GM19351 (cell line): ENCODE measurements at regions not wholly inside any gene's neighbourhood (a gene's known extent, or its start where the extent isn't known, plus 50 kb on each side); places are given as distances from the start of the nearest gene placed in this dataset.

Source experiments
- ATAC-seq: cut with Tn5 transposase; IDR thresholded peaks from one replicate; pipeline ENCODE4 v1.9.1; 2021; ENCODE audit warnings: mild to moderate bottlenecking, moderate library complexity; ENCODE audit not compliant: unreplicated experiment

DNA sequence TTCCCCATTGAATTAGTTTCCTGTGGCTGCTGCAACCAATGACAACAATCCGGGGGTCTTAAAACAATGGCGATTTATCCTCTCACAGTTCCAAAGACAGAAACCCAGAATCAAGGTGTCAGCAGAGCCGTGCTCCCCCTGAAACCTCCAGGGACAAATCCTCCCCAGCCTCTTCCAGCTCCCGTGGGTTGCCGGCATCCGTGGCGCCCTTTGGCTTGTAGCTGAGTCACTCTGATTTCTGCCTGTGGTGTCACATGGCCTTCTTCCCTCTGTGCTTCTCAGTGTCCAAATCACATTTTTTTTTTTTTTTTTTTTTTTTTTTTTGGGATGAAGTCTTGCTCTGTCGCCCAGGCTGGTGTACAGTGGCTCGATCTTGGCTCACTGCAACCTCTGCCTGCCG is 64.5 kb upstream of the STX18 start:
- no peak for ATAC-seq

- no peak for ATAC-seq
Observed at GRCh38 chr4:4605849-4606248, 64.0 kb upstream of the STX18 start.

DNA sequence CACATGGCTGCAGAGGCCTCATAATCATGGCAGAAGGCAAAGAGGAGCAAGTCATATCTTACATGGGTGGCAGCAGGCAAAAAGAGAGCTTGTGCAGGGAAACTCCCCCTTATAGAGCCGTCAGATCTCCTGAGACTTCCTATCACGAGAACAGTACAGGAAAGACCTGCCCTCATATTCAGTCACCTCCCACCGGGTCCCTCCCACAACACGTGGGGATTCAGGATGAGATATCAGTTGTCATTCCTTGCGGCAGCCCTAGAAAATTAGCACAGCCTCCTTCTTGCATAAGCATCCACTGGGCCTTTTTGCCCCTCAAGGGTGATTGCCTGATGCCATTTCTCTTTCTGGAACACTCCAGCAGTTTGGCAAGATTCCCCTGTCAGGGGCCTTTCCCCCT is 61.7 kb upstream of the STX18 start:
- no peak for ATAC-seq

DNA sequence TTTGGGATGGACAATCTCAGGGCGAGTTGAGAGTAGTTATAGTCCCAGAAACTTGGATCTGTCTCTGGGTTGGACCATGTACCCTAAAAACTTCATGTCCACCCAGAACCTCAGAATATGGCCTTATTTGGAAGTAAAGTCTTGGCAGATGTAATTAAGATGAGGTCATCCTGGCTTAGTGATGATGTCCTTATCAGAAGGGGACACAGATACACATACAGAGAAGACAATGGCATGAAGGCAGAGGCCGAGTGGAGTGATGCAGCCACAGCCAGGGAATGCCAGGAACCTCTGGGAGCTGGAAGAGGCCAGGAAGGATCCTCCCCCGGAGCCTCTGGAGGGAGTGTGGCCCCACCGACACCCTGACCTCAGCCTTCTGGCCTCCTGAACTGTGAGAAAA is 61.2 kb upstream of the STX18 start:
- no peak for ATAC-seq

- ATAC-seq = no peak
Observed at GRCh38 chr4:4602468-4602867, 60.6 kb upstream of the STX18 start.

GRCh38 chr4:4601803-4602369 is 60.0 kb upstream of the STX18 start:
- ATAC-seq = no peak

DNA sequence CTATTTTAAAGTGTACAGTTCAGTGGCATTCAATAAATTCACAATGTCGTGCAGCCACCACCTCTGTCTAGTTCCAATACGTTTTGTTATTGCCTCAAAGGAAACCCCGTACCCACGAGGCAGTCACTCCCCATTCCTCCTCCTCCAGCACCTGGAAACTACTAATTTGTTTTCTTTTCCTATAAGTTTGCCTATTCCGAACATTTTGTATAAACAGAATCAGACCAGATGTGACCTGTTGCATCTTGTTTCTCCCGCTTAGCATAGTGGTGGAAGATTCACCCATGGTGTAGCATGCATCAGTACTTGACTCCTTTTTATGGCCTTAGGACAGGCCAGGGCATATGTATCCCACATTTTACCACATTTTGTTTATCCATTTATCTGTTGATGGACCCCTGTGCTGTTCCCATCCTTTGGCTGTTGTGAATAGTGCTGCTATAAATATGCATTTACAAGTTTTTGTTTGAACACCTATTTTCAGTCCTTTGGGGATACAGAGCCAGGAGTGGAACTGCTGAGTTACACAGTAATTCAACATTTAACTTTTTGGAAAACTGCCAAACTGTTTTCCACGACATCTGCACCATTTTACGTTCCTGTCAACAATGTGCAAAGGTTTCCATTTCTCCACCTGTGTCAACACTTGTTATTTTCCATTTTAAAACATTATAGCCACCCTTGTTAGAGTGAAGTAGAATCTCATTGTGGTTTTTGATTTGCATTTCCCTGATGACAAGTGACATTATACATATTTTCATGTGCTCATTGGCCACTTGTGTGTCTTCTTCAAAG is 57.8 kb upstream of the STX18 start:
- ATAC-seq = no peak

DNA sequence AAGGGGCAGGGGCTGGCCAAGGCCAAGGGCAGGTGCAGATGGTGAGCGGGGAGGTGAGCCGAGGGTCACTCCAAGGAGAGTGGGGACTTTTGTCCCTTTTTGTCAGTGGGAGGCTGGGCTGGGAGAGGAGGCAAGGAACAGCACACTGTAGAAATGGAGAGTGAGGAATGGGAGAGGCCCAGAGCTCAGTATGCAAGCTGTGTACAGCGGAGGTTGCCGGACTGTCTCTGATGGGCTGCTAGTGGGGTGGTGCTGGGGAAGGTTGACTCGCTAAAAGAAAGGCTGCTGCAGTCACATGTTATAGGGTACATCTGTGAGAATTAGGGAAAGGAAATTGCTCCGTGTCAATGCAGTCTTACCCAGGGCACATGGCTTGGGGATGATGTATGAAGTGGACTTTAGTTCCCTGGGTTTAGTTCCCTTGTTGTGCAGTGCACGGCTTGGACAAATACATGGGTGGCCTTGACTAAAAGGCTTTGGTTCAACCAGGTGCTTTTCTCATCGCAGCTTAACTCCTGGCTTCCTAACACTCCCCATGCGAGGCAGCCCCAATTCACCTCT is 57.1 kb upstream of the STX18 start:
- ATAC-seq = no peak

DNA sequence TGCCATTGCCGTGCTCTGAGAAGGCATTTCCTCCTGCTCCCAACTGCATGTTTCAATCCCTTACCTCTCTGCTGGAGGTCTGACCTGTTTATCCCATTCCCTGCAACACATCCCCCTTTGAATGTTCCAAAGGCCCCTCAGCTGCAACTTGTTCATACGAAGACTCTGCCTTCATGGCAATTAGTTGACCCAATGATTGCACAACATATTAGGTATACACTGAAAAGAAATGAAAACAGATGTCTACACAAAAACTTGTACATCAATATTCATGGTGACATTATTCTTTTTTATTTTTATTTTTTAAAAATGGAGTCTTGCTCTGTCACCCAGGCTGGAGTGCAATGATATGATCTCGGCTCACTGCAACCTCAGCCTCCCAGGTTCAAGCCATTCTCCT is 54.9 kb upstream of the STX18 start:
- no peak for ATAC-seq

GRCh38 chr4:4595252-4595651 is 53.4 kb upstream of the STX18 start:
- ATAC-seq = no peak

DNA sequence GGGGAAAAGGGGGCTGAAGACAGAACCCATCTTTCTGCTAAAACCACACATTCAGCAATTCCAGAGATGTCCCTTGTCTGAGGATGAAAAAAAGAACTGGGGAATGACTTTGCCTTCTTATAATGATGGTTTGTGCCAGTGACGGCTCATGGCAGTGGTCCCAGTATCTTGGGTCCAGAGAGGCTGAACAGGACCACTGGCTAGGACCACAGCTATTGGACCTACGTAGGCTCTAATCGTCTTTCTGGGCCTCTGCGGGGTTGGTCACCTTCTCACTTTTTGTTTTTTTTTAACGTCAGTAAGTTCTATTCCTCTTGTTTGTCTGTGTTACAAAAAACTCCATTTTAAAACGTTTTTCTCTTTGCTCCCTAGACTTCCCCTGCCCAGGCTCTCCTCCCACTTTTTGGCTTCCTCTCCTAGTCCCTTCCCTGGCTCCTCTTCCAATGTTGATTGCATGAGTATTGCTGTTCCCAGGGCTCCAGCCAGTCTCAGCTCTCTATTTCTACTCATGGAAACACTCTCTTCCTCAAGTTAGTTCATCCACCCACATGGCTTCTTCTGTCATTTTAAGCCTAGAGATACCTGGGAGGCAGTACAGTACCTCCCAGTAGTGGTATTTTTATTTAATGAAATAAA is 52.6 kb upstream of the STX18 start:
- ATAC-seq = no peak

- no peak for ATAC-seq
Observed at GRCh38 chr4:4593596-4594284, 51.9 kb upstream of the STX18 start.

- no peak for ATAC-seq
Observed at GRCh38 chr4:4592414-4592813, 50.6 kb upstream of the STX18 start.
